ENCODE measurements at regions not wholly inside any gene's neighbourhood (a gene's known extent, or its start where the extent isn't known, plus 50 kb on each side); places are given as distances from the start of the nearest gene placed in this dataset.

- TF ChIP-seq CREB5 (CRISPR knock-in tag; IDR thresholded peaks at IDR 0.05; ENCODE audit: low read depth) (no peak), ZFP3 (CRISPR knock-in tag; IDR thresholded peaks at IDR 0.05) (no peak), BACH2 (CRISPR knock-in tag; IDR thresholded peaks at IDR 0.05; ENCODE audit: borderline replicate concordance) (no peak), PATZ1 (CRISPR knock-in tag; IDR thresholded peaks at IDR 0.05; ENCODE audit: borderline replicate concordance) (no peak), ZFP30 (CRISPR knock-in tag; IDR thresholded peaks at IDR 0.05) (no peak), CSRNP3 (CRISPR knock-in tag; IDR thresholded peaks at IDR 0.05) (no peak), OSR1 (CRISPR knock-in tag; IDR thresholded peaks at IDR 0.05) (no peak), ZNF565 (CRISPR knock-in tag; conservative IDR thresholded peaks at IDR 0.05; ENCODE audit: low read depth) (no peak)
Observed at GRCh38 chr4:66629927-66630326, 915.4 kb downstream of the CENPC start.
